H9 (cell line): ENCODE measurements at regions not wholly inside any gene's neighbourhood (a gene's known extent, or its start where the extent isn't known, plus 50 kb on each side); places are given as distances from the start of the nearest gene placed in this dataset.

ENCODE experiments used
- DNase-seq: peaks from one replicate; pipeline ENCODE4 v3.0.0-alpha.2; 2017
- H2AFZ ChIP-seq: one replicate; pipeline ENCODE4 v1.6.1; 2013; ENCODE audit warnings: mild to moderate bottlenecking, low read length, control low read depth, moderate library complexity
- H2AK5ac ChIP-seq: 2 replicates; pipeline ENCODE4 v1.6.1; 2013; ENCODE audit warnings: low read length, control low read depth, mixed read lengths; ENCODE audit not compliant: insufficient read length
- H2BK120ac ChIP-seq: one replicate; pipeline ENCODE4 v1.6.1; 2013; ENCODE audit warnings: low read depth, mild to moderate bottlenecking, low read length, control low read depth, inconsistent platforms; ENCODE audit not compliant: poor library complexity, severe bottlenecking
- H2BK12ac ChIP-seq: 2 replicates; pipeline ENCODE4 v1.6.1; 2013; ENCODE audit warnings: low read length, control low read depth, mixed read lengths, low read depth; ENCODE audit not compliant: insufficient read length
- H2BK15ac ChIP-seq: 2 replicates; pipeline ENCODE4 v1.6.1; 2013; ENCODE audit warnings: low read depth, low read length, control low read depth
- H2BK20ac ChIP-seq: one replicate; pipeline ENCODE4 v1.6.1; 2013; ENCODE audit warnings: low read depth, mild to moderate bottlenecking, low read length, control low read depth, inconsistent platforms; ENCODE audit not compliant: poor library complexity, severe bottlenecking
- H2BK5ac ChIP-seq: 2 replicates; pipeline ENCODE4 v1.6.1; 2013; ENCODE audit warnings: low read length, control low read depth, mixed read lengths; ENCODE audit not compliant: insufficient read length
- H3K14ac ChIP-seq: 2 replicates; pipeline ENCODE4 v1.6.1; 2013; ENCODE audit warnings: low read length, control low read depth; ENCODE audit not compliant: insufficient read depth
- H3K18ac ChIP-seq: 2 replicates; pipeline ENCODE4 v1.6.1; 2013; ENCODE audit warnings: low read depth, mild to moderate bottlenecking, mixed read lengths, low read length, control low read depth; ENCODE audit not compliant: insufficient read length
- H3K23ac ChIP-seq: 2 replicates; pipeline ENCODE4 v1.6.1; 2013; ENCODE audit warnings: low read length, control low read depth, mixed read lengths, low read depth; ENCODE audit not compliant: insufficient read length
- H3K23me2 ChIP-seq: 2 replicates; pipeline ENCODE4 v1.6.1; 2013; ENCODE audit warnings: low read depth, mild to moderate bottlenecking, mixed read lengths, low read length, control low read depth; ENCODE audit not compliant: insufficient read length, poor library complexity, severe bottlenecking
- H3K27ac ChIP-seq: 2 replicates; pipeline ENCODE4 v1.5.1; 2013; ENCODE audit warnings: low read length, control low read depth, mixed read lengths, low read depth; ENCODE audit not compliant: insufficient read length
- H3K27me3 ChIP-seq: 2 replicates; pipeline ENCODE4 v1.6.1; 2013; ENCODE audit warnings: low read length, control low read depth, inconsistent platforms; ENCODE audit not compliant: insufficient read depth
- H3K4ac ChIP-seq: 2 replicates; pipeline ENCODE4 v1.6.1; 2013; ENCODE audit warnings: low read depth, mild to moderate bottlenecking, control low read depth, inconsistent platforms, low read length, moderate library complexity
- H3K4me1 ChIP-seq: 2 replicates; pipeline ENCODE4 v1.6.1; 2013; ENCODE audit warnings: low read length, control low read depth, inconsistent platforms; ENCODE audit not compliant: insufficient read depth
- H3K4me2 ChIP-seq: 2 replicates; pipeline ENCODE4 v1.6.1; 2013; ENCODE audit warnings: low read length, control low read depth, mixed read lengths; ENCODE audit not compliant: insufficient read length, insufficient read depth
- H3K56ac ChIP-seq: 2 replicates; pipeline ENCODE4 v1.6.1; 2013; ENCODE audit warnings: low read depth, mild to moderate bottlenecking, mixed read lengths, low read length, control low read depth; ENCODE audit not compliant: insufficient read length
- H3K79me1 ChIP-seq: 2 replicates; pipeline ENCODE4 v1.6.1; 2013; ENCODE audit warnings: low read depth, mild to moderate bottlenecking, moderate library complexity, low read length, control low read depth, inconsistent platforms; ENCODE audit not compliant: insufficient read depth, poor library complexity, severe bottlenecking
- H3K79me2 ChIP-seq: 2 replicates; pipeline ENCODE4 v1.6.1; 2013; ENCODE audit warnings: low read length, control low read depth, inconsistent platforms; ENCODE audit not compliant: insufficient read depth
- H3K9ac ChIP-seq: 2 replicates; pipeline ENCODE4 v1.6.1; 2013; ENCODE audit warnings: low read length, control low read depth, mixed read lengths; ENCODE audit not compliant: insufficient read length; ENCODE audit errors: extremely low read depth
- H3K9me3 ChIP-seq: one replicate; pipeline ENCODE4 v1.6.1; 2013; ENCODE audit warnings: low read depth, low read length, inconsistent platforms; ENCODE audit not compliant: control insufficient read depth
- H3T11ph ChIP-seq: one replicate; pipeline ENCODE4 v1.6.1; 2013; ENCODE audit warnings: mild to moderate bottlenecking, low read length, control low read depth, inconsistent platforms
- H4K20me1 ChIP-seq: one replicate; pipeline ENCODE4 v1.6.1; 2013; ENCODE audit not compliant: control insufficient read depth, insufficient read length, insufficient read depth
- H4K5ac ChIP-seq: 2 replicates; pipeline ENCODE4 v1.6.1; 2013; ENCODE audit warnings: low read depth, mild to moderate bottlenecking, mixed read lengths, low read length, control low read depth; ENCODE audit not compliant: insufficient read length
- H4K8ac ChIP-seq: replicated peaks from 2 replicates; pipeline ENCODE4 v1.6.1; 2013; ENCODE audit warnings: low read length, control low read depth, mixed read lengths, low read depth; ENCODE audit not compliant: insufficient read length
- H4K91ac ChIP-seq: 2 replicates; pipeline ENCODE4 v1.6.1; 2013; ENCODE audit warnings: low read depth, mild to moderate bottlenecking, moderate library complexity, mixed read lengths, low read length, control low read depth; ENCODE audit not compliant: insufficient read length
- H3K27ac Mint-ChIP-seq, 3 experiments: 2 replicates in 2 of 3; 3 replicates in 1 of 3; pipeline ENCODE4 v1.8.0; 2020 to 2021; ENCODE audit warnings: mixed read lengths in 3 of 3, mild to moderate bottlenecking in 1 of 3, moderate library complexity in 1 of 3
- H3K27me3 Mint-ChIP-seq: 2 replicates; pipeline ENCODE4 v1.8.0; 2021; ENCODE audit warnings: low read depth, mild to moderate bottlenecking, moderate library complexity, mixed read lengths
- H3K36me3 Mint-ChIP-seq, 3 experiments: 2 replicates in 2 of 3; 3 replicates in 1 of 3; pipeline ENCODE4 v1.8.0; 2020 to 2021; ENCODE audit warnings: low read depth in 3 of 3, mixed read lengths in 3 of 3; ENCODE audit not compliant: insufficient read depth in 1 of 3
- H3K4me1 Mint-ChIP-seq, 2 experiments: 2 replicates each; pipeline ENCODE4 v1.8.0; 2020; ENCODE audit warnings: mixed read lengths in 2 of 2
- H3K4me3 Mint-ChIP-seq, 2 experiments: 2 replicates in 1 of 2; 3 replicates in 1 of 2; pipeline ENCODE4 v1.8.0; 2020 to 2021; ENCODE audit warnings: mild to moderate bottlenecking in 2 of 2, mixed read lengths in 2 of 2, moderate library complexity in 1 of 2
- H3K9me3 Mint-ChIP-seq, 2 experiments: 2 replicates in 1 of 2; 3 replicates in 1 of 2; pipeline ENCODE4 v1.8.0; 2020; ENCODE audit warnings: mild to moderate bottlenecking in 2 of 2, mixed read lengths in 2 of 2, moderate library complexity in 1 of 2
- WGBS: extraction: QIAGEN DNeasy Blood & Tissue Kit; methylation state at CpG from one replicate; pipeline ENCODE4 v1.1.7; 2013; ENCODE audit warnings: missing lambda C conversion rate, low lambda C conversion rate, mixed read lengths; ENCODE audit not compliant: insufficient read length; ENCODE audit errors: extremely low coverage; 5-methylcytosine and 5-hydroxymethylcytosine counted together
- TF ChIP-seq, protein P1 (sequence below): fragments of 200-600 bp; sonication (generic); conservative IDR thresholded peaks from 3 replicates; pipeline ENCODE4 v1.8.0; 2021; ENCODE audit warnings: antibody characterized with exemption, mild to moderate bottlenecking

DNA sequence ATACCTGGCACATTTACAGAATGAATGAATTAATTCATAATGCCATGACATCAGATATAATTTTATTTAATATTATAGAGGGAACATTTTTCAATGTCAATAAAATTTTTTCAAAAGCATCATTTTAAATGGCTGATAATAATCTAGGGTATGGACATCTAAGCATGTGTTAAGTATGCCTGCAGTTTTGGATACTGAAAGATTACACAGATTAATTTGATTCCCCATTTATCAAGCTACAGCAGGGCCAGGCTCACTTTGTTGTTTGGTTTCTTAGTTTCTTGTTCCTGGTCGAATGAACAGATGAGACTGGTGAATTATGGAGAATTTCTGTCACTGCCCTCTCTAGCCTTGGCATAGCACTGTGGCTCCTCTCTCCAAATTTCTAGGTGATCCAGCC, 72.4 kb upstream of the E2F8 start:
- Histone ChIP-seq H3K23me2 (no peaks in the 10 kb centered on the region), H3K9ac (no peak overlapping the region), H3K18ac (no peak overlapping the region), H3K14ac (no peak overlapping the region), H2AK5ac (no peak overlapping the region), H4K5ac (no peak overlapping the region), H2AFZ (no peak overlapping the region), H3K79me1 (no peaks in the 10 kb centered on the region), H2BK20ac (no peak overlapping the region), H3K4me2 (no peak overlapping the region), H4K20me1 (no peaks in the 10 kb centered on the region), H3T11ph (no peak overlapping the region), H4K91ac (no peak overlapping the region), H2BK12ac (no peak overlapping the region), H2BK5ac (no peak overlapping the region), H3K27me3 (no peaks in the 10 kb centered on the region), H3K23ac (no peak overlapping the region), H3K4ac (no peak overlapping the region), H2BK120ac (no peak overlapping the region), H3K79me2 (no peaks in the 10 kb centered on the region), H3K9me3 (no peaks in the 10 kb centered on the region), H4K8ac (no peak overlapping the region), H2BK15ac (no peak overlapping the region), H3K56ac (no peak overlapping the region), H3K27ac (no peak overlapping the region), H3K4me1 (no peaks in the 10 kb centered on the region)
- no peaks in the 10 kb centered on the region for H3K36me3 Mint-ChIP-seq
- TF ChIP-seq, protein P1, sequence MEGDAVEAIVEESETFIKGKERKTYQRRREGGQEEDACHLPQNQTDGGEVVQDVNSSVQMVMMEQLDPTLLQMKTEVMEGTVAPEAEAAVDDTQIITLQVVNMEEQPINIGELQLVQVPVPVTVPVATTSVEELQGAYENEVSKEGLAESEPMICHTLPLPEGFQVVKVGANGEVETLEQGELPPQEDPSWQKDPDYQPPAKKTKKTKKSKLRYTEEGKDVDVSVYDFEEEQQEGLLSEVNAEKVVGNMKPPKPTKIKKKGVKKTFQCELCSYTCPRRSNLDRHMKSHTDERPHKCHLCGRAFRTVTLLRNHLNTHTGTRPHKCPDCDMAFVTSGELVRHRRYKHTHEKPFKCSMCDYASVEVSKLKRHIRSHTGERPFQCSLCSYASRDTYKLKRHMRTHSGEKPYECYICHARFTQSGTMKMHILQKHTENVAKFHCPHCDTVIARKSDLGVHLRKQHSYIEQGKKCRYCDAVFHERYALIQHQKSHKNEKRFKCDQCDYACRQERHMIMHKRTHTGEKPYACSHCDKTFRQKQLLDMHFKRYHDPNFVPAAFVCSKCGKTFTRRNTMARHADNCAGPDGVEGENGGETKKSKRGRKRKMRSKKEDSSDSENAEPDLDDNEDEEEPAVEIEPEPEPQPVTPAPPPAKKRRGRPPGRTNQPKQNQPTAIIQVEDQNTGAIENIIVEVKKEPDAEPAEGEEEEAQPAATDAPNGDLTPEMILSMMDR, result no peak
- 0 out of 2 replicates have a peak, but pooled peaks cover 1% of the 10 kb centered on the region for H3K27me3 Mint-ChIP-seq
- peaks cover 2 to 5% of the 10 kb centered on the region in 2 experiments for H3K4me1 Mint-ChIP-seq
- DNase-seq, result no peak
- no peaks in the 10 kb centered on the region for H3K9me3 Mint-ChIP-seq
- H3K4me3 Mint-ChIP-seq, result no peak overlapping the region
- no CpG with 5 or more reads among the region's 1 CpG for WGBS
- H3K27ac Mint-ChIP-seq, result no peak overlapping the region
